PC-3 (cell line): ENCODE measurements at regions not wholly inside any gene's neighbourhood (a gene's known extent, or its start where the extent isn't known, plus 50 kb on each side); places are given as distances from the start of the nearest gene placed in this dataset.

Experiments
- CTCF ChIP-seq: fragments of 300-600 bp; sonication (generic); conservative IDR thresholded peaks from 2 replicates; pipeline ENCODE4 v1.5.1; 2017; ENCODE audit warnings: antibody characterized with exemption, low read depth, mild to moderate bottlenecking, low read length
- EZH2phosphoT487 ChIP-seq: fragments of 300-600 bp; sonication (generic); IDR thresholded peaks from 2 replicates; pipeline ENCODE4 v1.6.1; 2018; ENCODE audit warnings: mild to moderate bottlenecking, antibody characterized with exemption, low read length, borderline replicate concordance

DNA sequence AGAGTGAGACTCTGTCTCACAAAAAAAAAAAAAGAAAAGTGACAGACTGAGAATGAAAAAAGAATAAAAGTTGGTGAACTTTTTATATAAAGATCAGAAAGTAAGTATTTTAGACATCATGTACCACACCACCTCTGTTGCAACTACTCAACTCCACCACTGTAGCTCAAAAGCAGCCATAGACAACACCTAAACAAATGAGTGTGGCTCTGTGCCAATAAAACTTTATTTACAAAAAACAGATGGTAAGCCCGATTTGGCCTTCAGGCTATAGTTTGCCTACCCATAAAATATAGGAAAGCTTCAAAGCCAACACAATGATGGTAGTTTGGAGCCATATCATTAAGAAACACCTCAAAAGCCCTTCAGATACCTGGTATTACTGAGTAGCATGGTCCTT is 154.5 kb upstream of the FOXN3 start:
- TF ChIP-seq CTCF = no peak
- no peak for TF ChIP-seq EZH2phosphoT487
